HG03196 (cell line): ENCODE measurements at regions not wholly inside any gene's neighbourhood (a gene's known extent, or its start where the extent isn't known, plus 50 kb on each side); places are given as distances from the start of the nearest gene placed in this dataset.
A peak's percentile ranks its signal among the peaks of the same experiment; 100 is the strongest.

Experiments
- ATAC-seq: cut with Tn5 transposase; IDR thresholded peaks from one replicate; pipeline ENCODE4 v1.9.1; 2021; ENCODE audit not compliant: unreplicated experiment

DNA sequence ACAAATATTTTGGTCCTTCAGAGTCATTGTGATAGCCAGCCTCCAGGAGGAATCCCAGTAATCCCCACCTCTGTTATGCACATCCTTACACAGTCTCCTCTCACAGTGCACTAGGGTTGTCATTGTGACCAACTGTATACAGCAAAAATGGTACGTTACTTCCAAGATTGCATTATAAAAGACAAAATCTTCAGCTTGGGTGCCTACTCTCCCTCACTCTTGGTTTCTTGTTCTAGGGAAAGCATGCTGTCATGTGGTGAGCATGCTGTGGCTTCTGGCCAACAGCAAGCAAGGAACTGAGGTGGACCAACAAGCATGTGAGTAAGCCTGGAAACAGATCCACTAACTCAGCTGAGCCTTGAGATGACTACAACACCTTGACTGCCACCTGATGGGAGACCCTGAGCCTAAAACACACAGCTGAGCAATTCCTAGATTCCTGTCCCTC, 130.1 kb upstream of the DST start:
- no peak for ATAC-seq

DNA sequence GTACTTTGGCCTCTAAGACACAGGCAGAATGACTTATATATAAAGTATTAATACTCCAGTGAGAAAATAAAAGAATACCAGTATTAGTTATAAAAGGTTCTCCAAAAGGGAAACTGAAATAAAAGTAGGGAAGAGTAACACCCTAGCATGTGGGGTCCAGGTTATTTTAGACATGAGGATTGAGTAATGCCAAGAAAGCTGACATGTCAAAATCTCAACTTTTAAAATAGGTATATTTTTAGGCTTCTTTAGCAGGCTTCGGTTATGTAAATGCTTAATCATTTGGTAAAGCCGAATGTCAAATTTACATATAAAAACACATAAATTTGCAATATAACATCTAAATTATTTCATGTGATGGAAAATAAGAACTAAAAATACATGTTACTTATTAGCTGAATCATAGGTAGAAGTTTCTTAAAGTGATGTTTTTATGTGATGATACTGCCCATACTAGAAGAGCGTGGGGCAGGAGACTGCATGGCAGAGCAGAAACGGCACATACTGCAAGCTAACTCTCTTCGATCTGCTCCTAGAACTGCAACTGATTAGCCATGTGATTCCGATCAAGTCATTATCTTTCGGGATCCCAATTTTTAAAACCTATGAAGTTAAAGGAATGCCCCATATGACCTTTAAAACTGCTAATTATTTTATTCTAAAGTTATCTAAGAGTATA, 129.4 kb upstream of the DST start:
- ATAC-seq = no peak

DNA sequence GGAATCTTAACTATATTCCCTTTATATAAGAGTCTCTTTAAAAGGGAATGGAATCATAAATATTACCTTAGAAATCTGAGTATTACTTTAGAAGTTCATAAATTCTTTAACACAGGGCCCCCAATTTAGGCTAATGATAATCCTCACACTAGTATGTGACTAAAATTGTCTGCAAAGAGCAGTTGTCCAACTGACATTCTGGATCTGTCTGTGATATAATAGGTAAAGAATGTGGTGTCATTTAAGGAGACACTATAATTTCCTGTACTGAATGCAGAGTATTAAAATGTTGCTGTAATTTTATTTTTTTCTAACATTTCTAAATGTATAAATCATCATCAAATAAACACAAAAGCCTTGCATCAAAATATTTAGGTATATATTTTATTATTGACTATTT, 128.5 kb upstream of the DST start:
- no peak for ATAC-seq

DNA sequence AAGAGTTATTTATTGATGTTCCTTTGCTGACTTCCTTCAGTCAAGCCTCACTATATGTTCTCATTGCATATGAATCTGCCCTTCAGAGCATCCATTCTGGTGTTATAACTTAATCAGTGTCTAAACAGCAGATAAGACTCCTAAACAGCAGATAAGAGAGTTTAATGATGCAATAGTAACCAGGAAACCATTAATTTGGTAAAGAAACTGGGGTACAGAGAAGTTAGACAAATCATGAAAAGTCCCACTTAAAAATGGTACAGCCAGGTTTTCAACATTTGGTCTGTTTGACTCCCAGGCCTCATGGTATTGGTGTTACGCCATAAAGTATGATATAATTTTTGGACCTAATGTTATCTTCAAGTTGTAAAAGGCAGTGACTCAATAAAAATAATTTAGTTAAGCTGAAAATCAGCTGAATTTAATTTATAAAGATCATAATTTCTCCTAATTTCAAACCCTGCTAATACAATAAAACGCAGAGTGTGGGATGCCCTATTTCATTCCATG, 127.4 kb upstream of the DST start:
- ATAC-seq = no peak

DNA sequence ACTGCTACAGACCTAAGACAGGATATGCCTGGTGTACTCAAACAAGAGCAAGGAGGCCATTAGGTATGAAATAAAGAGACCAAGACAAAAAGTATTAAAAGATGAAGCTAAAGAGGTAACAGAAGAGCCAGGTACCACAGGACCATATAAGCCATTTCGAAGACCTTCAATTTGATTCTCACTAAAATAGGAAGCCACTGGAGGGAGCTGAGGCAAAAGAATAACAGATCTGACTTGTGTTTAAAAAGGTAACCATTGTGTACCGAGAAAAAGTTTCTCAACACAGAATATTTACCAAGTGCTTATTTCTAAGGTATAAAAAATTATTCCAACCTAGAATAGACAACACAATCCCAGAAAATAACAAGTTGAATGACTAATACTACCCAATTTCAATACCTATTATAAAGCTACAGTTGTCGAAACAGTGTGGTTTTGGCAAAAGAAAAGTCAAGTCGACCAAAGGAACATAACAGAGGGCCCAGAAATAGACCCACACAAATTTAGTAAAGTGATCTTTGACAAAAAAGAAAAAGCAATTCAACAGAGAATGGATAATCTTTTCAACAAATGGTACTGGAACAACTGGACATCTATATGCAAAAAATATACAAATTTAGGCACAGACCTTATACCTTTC, 125.3 kb upstream of the DST start:
- no peak for ATAC-seq

DNA sequence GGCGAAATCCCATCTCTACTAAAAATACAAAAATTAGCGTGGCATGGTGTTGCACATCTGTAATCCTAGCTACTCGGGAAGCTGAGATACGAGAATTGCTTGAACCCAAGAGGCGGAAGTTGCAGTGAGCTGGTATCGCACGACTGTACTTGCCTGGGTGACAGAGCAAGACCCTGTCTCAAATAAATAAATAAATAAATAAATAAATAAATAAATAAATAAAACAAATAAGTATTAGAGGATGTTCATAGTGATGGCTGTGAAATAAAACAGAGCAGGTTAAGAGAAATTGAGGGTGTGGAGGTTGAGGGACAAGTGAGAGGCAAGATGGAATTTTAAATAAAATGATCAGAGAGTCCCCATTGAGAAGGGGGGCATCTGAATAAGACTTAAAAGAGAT, 124.7 kb upstream of the DST start:
- ATAC-seq = no peak

DNA sequence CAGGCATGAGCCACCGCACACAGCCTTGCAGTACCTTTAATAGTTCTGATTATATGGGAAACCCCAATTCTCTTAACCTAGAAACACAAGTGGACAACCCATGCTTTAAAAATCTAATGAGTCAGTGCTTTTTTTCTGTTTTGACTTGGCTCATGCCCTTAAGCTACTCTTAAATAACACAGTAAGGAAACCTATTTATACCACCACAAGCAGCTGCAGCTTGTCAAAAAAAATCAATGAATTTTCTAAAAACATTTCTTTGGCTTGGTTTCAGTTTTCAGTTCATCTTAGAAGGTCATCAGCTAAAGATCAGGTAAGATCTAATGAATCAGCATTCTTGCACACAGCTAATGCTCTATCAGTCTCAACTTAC, 124.1 kb upstream of the DST start:
- peak; percentile 72 for ATAC-seq

DNA sequence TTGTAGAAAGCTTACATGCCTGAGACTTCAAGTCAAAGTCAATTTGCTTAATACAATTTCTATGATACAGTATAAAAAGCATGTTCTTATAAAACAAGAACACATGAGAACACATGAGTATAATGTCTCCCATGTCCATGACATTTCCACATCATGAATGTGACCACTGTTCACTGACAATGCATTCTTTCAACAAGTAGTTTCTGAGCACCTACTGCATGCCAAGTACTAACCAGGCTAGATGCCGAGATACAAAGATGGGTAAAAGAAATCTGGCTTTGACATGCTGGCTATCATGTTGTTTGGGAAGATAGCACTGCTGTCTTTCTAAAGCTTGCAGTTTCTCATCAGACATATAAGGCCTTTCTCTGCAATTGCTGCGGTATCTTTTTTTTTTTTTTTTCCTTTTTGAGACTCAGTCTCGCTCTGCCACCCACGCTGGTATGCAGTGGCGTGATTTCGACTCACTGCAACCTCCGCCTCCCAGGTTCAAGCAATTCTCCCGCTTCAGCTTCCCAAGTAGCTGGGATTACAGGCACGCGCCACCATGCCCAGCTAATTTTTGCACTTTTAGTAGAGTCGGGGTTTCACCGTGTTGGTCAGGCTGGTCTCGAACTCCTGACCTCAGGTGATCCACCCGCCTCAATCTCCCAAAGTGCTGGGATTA, 123.6 kb upstream of the DST start:
- no peak for ATAC-seq

DNA sequence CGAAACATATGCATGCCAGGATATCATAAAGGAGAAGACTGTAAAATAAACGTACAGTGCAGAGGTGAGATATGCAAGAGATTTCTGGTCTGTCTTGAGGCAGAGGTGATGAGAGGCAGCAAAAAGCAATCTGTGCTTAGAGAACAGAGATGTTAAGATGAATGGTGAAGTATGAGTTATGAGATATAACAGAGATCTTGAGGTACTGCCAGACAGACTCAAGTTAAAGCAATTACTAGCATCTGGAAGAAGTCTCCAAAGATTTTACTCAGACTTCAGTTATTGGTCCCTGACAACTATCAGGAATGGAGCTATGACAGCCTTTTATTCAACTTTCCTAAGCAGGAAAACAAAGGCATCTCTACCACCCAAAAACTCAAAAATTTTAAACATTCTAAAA, 122.8 kb upstream of the DST start:
- ATAC-seq = no peak

DNA sequence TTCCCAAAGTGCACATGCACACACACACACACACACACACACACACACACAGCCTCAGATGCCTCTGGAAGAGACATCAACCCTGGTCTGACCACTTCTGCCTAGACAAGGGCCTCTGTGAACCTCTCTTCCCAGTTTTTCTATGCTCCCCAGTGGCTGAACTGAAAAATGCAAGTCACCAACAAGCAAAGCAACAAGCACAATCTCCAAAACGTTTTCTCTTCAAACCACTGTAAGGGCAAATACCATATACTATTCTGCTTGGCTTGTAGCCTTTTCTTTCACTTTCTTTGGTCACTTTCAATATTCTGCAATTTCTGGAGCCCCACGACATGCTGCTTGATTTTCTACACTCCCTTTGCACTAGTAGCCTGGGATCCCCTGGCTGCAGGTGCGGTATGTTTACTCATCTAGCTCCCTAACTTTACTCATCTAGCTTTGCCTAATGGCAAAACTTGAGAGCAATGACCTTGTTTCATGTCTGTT, 121.4 kb upstream of the DST start:
- peak; percentile 37 for ATAC-seq

DNA sequence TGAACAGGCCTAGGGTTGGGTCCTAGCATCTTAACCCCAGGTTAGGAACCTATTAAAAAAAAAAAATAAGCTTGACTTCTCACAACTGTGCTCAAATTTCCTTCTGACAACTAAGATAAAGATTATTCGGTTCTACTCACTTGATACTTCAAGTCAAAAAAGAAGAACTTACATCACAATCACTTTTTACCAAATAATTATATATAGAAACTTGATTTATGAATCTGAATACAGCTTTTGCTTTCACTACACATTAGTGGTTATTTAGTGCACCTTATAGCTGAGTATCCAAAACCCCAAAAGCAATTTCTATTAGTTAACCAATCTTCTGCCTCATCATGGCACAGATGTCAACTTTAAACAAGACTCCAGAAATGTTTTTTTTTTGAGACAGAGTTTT, 119.0 kb upstream of the DST start:
- ATAC-seq = no peak

DNA sequence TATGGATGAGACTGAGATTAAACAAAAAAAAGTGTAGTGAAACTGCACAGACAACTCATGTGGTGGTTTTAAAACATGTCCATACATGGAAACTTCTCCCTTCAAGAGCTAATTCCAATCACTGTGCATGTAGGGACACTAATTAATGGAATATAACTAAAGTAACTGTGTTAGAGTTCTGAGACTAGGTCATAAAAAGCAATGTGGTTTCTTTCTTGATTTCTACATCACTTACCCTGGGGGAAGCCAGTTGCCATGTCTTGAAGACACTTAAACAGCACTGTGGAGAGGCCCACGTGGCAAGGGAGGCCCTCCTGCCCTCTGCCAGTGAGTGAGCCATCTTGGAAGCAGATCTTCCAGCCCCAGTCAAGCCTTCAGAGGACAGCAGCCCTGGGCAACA, 118.2 kb upstream of the DST start:
- no peak for ATAC-seq

DNA sequence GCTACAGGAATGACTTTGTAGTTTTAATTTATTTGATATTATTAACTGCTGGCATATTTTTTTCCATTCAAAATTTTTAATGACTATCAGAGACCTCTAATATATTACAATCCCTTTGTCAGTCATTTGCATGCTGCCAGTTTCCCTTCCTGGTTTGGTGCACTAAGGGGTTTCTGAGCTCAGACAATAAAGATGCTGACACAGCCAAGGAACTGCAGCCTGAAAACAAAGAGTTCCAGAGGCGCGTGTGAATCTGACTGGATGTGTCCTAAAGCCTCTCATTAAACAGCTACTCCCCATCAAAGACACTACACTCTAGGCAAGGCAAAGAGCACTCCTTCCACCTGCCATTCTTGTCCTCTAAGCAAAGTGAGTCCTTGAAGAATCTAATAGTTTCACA, 116.8 kb upstream of the DST start:
- no peak for ATAC-seq

DNA sequence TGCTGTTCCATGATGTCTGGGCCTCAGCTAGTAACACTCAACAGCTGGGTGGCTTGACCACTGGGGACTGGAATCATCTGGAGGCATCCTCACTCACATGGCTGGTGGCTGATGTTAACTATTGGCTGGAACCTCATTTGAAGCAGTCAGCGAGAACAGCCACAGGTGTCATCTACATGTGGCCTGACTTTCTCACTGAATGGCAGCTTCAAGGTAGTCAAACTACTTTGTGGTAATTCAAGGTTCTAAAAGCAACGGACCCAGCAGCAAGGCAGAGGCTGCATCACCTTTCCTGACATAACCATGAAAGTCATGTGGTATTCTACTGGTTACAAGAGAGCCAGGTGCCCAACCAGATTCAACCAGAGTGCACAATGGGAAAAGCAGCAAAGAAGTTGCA, 115.9 kb upstream of the DST start:
- no peak for ATAC-seq

DNA sequence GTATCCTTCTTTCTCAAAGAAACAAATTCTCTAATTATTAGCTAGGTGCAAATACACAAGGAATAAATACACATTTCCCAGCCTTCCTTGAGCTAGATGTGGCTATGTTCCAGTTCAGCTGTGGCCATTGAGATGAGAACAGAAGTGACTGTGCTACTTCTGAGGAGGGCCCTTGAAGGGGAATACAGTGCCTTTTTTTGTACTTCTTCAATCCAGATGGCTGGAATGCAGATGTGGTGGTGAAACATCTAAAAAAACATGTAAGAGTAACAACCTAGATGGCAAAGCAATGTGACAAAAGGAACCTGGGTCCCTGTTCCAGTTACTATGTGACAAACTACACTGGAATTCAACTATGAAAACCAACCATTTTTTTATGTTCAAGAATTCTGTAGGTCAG, 115.4 kb upstream of the DST start:
- no peak for ATAC-seq

DNA sequence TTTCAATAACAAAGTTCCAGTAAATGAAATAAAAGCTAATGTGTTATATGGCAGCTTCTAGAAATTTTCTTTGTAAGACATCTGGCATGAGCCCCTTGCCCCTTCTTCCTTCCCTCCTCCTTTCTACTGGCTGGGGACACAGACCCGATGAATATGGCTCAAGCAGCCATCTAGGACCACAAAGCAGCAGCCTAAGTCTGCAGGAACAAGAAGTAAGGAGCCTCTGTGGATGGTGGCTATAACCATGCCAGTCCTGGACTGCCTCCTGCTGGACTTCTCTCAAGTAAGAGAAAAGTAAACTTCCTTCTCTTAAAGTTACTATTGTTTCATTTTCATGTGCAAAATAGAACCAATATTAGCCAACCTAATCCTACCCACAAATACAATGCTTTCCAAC, 114.9 kb upstream of the DST start:
- ATAC-seq = no peak

DNA sequence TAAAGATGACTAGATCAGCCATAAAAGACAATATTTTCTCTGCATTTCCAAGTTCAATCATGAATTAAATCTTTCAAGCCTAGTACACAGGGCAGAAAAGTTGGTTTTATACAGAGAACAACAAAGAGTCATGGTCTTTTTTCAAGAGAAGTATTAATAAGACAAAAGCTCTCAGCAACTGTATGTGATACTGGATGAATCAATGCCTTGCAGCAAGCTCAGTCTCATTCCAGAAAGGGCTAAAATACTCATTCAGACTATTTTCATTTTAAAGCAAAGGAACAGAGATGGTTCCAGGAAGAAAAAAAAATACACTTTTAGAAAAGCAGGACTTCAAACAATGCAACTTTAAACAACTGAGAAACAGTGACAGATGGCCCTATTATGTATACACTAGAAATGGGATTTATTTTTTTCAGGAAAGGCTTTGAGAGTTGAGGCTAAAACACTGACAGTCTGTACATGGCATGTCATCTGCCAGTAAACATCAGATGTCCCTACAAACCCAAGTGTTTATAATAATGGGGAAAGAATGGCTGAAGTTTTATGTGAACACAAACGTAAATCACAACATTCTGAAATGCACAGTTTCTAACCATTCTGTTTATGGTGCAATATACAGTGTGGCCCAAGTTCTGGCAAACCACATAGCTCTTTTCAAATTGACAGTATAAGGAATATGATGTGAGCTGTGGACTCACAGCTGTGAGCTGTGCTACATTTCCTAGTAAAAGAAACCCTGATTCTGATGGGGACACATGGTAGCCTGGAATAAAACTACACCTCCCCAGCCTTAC, 114.3 kb upstream of the DST start:
- no peak for ATAC-seq

DNA sequence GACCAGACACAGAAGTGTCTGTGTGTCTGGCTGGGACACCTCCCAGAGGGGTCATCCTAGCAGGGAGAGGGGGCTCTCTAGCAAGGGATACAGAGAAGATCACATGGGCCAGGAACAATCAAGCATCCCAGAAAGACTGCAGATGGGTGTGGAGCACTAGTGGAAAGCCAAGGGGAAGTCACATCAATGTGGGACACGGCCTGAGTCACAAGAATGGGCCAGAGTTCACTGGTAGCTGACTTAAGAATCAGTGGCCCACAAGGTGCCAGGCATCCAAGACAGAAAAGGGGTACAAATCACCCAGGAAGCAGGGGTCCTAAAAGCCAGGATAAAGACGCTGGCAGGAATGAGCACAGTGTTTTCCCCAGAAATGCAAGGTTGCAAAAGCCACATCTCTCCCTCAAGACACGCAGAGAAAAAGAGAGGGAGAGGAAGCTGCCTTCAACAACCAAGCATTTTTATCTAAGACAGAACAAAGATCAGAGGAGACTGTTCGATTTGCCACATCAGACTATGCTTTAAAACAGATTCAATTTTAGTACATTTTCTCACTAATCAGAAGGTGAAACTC, 113.6 kb upstream of the DST start:
- no peak for ATAC-seq

DNA sequence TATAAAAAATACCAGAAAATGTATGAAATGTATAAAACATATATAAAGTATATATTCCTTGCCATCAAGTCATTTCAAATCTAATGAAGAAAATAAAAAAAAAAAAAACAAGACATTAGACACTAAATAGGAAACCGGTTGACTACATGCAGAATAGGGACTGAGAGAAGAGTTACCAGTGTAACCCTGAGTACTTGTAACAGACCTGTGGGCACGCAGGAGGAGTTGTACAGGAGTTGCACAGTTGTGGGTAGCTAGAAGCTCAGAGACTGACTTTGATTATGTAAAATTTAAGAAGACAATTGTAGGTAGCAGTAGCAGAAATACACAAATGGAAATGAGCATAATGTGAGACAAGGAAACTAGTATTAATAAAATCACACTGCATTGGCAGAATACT, 112.4 kb upstream of the DST start:
- no peak for ATAC-seq

DNA sequence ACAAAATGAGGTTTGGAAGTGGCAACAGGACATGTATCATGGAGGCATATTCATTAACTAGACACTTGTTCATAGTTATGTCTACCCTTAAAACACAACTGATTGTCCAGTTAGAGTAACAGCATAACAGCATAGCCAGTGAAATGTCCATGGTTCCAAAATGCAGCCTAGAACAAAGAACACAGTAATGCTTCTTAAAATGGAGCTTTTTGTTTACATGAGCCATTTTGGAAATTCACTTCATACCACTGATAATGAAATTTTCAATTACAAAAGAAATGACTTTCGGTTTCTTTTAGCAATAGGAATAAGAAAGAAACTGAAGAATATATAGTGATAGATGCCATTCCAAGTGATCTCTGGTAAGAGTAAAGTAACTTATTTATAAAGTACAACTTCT, 111.1 kb upstream of the DST start:
- no peak for ATAC-seq

DNA sequence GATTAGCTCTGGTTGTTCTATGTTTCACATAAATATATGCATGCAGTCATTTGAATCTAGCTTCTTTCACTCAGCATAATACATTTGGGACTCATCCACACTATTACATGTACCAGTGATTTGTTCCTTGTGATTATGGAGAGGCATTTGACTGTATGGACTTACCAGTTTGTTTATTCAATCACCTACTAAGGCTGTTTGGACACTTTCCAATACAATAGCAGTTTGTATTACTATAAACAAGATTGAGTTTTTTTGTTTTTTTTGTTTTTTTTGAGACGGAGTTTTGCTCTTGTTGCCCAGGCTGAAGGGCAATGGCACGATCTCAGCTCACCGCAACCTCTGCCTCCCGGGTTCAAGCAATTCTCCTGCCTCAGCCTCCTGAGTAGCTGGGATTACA, 109.8 kb upstream of the DST start:
- ATAC-seq = no peak
